AG10803 (cell line): ENCODE measurements at regions not wholly inside any gene's neighbourhood (a gene's known extent, or its start where the extent isn't known, plus 50 kb on each side); places are given as distances from the start of the nearest gene placed in this dataset.
A peak's percentile ranks its signal among the peaks of the same experiment; 100 is the strongest.

Experiments used
- DNase-seq: peaks from one replicate; pipeline ENCODE4 v3.0.0; 2010; ENCODE audit warnings: low read depth
- H3K4me3 ChIP-seq: 2 replicates; pipeline ENCODE4 v1.5.1; 2011; ENCODE audit warnings: mild to moderate bottlenecking, low read length, control low read depth
- TF ChIP-seq, protein P1 (sequence below): conservative IDR thresholded peaks from 2 replicates; pipeline ENCODE4 v1.5.1; 2011; ENCODE audit warnings: mild to moderate bottlenecking, low read length, control low read depth, inconsistent platforms

- no peak overlapping the region for H3K4me3 ChIP-seq
- DNase-seq: no peak
- TF ChIP-seq, protein P1, sequence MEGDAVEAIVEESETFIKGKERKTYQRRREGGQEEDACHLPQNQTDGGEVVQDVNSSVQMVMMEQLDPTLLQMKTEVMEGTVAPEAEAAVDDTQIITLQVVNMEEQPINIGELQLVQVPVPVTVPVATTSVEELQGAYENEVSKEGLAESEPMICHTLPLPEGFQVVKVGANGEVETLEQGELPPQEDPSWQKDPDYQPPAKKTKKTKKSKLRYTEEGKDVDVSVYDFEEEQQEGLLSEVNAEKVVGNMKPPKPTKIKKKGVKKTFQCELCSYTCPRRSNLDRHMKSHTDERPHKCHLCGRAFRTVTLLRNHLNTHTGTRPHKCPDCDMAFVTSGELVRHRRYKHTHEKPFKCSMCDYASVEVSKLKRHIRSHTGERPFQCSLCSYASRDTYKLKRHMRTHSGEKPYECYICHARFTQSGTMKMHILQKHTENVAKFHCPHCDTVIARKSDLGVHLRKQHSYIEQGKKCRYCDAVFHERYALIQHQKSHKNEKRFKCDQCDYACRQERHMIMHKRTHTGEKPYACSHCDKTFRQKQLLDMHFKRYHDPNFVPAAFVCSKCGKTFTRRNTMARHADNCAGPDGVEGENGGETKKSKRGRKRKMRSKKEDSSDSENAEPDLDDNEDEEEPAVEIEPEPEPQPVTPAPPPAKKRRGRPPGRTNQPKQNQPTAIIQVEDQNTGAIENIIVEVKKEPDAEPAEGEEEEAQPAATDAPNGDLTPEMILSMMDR: no peak
Measured at GRCh38 chr11:111067994-111068393, 177.5 kb upstream of the POU2AF2 start.

DNA sequence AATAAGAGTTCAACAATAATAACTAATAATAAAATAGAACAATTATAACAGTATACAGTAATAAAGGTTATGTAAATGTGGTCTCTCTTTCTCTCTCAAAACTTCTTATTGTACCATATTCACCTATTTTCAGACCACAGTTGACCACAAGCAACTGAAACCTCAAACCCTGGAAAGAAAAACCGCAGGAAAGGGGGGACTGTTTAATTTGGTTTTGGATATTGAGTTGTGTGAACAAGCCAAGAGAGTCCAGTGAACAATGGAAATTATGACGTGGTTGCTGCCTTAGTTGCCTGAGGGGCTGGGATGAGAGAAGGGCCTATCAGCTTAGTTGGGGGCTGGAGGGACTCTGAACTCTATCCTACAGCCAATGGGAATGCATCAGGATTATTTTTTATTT lies 178.7 kb upstream of the POU2AF2 start:
- TF ChIP-seq, protein P1: no peak
- H3K4me3 ChIP-seq: no peak overlapping the region
- DNase-seq: no peak

DNA sequence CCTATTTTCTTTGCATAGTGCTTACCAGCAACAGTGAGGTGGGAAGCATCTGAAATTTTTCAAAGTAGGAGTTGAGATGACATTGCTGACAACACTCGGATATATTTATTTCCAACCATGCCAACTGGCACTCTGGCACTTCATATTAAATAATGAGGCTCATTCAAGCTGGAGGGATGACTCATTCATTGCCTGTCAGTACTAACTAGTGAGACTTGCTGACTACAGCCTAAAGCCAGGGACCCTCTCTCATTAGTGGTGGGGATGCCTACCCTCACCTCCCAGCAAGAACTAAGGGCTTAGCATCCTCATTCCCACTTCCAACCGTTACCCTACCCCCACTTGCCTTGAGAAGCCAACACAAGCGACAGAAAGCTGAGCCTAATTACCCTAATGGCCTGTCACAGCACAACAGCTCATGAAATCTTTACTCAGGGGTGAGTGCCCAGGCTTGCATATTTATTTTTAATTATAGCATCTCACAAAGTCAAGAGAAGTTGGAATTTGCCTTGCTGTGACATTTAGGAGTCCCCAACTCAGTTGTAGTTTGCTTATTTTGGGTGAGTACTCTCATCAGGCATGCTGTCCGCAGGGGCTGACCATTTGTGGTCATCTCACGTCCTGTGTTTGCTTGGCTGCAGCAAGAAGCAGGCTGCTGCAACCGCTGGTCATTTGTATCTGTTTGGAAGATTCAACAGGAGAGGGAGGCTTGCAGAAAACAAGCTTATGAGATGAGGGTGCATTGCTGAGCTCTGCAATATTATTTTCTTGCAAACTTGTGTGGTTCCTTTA lies 181.6 kb upstream of the POU2AF2 start:
- DNase-seq: peak; percentile 15
- TF ChIP-seq, protein P1: no peak
- no peak overlapping the region for H3K4me3 ChIP-seq

DNA sequence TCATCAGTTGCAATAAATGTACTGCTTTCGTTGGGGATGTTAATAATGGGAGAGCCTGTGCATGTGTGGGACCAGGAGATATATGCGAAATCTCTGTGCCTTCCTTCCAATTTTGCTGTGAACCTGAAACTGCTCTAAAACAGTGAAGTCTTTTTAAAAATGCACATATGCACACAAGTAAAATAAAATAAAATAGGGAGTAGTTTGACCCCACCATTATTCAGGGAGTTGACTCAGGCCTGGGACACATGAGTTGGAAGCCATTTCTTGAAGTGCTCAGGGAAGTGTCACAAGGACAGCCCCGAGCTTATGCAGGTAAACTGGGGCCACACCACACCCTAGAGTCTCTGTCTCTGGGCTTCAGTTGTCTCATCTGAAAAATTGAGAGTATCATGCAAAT lies 183.1 kb upstream of the POU2AF2 start:
- DNase-seq: no peak
- TF ChIP-seq, protein P1: no peak
- H3K4me3 ChIP-seq: no peak overlapping the region

DNA sequence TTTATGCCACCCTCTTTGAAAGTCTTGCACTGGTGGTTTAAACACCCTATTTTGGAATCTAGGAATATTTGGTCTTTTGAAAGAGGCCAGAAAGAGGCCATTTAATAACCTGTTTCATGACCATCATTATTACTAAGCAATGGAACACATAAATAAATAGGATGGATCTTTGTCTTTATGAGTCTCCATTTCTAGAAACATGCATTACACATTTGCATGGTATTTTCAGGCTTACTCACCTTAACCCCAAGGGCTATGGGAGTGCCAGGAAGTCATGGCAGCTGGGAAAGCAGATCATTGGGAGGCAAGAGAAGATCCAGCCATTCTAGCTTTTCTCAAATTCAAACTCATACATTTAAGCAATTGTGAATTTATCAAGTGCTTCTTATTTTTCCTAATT lies 185.8 kb upstream of the POU2AF2 start:
- no peak for DNase-seq
- TF ChIP-seq, protein P1: no peak

DNA sequence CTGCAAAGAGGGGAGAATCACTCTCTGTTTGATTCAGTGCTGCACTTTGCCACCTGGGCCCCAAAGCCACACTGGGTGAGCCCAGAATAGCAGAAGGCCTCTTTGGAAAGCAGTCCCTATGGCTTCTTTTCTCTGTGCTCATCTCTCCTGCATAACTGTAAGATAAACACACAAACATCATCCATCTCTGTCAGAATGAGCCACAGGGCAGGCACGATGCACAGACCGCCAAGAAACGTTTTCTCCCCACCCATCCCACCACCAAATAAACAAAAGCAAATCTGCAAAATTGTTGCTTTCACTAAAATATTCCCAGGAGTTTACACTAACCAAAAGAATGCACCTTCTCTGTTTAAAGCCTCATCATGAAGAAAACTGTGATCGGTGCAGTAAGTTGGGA lies 196.4 kb upstream of the POU2AF2 start:
- H3K4me3 ChIP-seq: no peak overlapping the region
- TF ChIP-seq, protein P1: no peak
- no peak for DNase-seq

More for the DNA sequence above, 185.8 kb upstream of the POU2AF2 start:
- H3K4me3 ChIP-seq: no peak overlapping the region

- H3K4me3 ChIP-seq: no peak overlapping the region
- TF ChIP-seq, protein P1: no peak
- no peak for DNase-seq
Measured at GRCh38 chr11:111047374-111047773, 198.2 kb upstream of the POU2AF2 start.
